GM18499 (cell line): ENCODE measurements at regions not wholly inside any gene's neighbourhood (a gene's known extent, or its start where the extent isn't known, plus 50 kb on each side); places are given as distances from the start of the nearest gene placed in this dataset.

ENCODE experiments used
- ATAC-seq: cut with Tn5 transposase; IDR thresholded peaks from one replicate; pipeline ENCODE4 v1.9.1; 2021; ENCODE audit warnings: moderate number of reproducible peaks; ENCODE audit not compliant: insufficient read depth, unreplicated experiment

DNA sequence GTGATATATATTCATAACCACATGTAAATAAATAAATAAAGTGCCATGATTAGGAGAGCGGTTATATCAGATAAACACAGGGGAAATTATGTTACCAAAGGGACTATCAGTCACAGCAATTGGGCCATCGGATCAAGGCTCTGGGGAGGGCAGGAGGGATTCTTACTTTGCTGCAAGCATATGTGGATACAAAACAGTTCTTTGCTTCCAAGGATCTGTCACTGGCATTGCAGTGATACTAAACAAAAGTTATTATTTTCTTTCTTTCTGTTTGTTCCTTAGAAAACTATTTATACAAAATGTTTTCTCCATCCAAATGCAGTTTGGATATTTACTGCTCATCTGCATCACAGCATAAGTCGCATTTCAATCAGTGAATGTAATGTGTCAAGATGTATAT, 188.4 kb upstream of the MGMT start:
- no peak for ATAC-seq

DNA sequence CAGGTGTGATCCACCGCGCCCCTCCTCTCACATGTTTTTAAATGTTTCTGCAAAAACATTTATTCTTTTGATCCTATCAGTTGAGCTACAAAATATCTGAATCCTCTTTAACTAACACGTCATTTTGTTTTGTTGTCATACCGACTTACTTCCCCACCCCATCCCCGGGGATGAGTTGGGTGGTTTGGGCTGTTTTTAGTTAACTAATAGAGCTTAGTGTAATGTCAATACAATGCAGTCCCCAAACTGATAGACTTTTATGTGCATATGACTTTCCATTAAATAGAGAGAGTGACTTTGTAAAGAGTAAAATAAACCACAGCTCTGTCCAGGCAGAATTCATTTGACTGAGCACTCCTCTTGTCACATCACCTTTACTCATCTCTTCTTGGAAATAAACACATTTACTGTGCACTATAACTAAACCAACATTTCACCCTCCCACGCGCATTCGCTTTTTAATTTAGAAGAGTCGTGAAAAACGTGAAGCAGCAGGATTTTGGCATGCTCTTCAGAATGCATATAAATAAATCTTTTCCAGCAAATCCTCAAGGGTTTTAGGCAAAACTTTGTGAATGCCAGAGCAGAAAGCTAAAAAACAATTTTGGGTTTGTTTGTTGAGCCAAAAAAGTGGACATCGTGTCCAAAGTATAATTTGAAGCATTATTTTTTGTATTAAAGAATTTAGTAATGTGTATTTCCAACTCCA, 187.4 kb upstream of the MGMT start:
- no peak for ATAC-seq

DNA sequence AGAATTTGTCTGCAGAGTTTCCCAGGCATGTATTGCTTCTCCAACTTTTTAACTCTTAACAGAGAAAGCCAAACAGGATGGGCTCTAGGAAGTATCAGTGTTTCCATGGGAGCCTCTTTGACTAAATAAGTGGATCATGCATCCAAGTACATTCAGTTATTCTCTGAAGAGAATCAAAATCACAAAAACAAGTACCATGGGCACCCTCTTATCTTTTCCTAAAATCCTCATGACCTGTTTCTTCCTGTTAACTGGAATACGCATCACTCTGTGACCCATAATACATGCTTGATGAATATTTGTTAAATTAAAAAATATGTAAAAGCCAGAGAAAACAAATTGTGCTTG, 186.9 kb upstream of the MGMT start:
- no peak for ATAC-seq

DNA sequence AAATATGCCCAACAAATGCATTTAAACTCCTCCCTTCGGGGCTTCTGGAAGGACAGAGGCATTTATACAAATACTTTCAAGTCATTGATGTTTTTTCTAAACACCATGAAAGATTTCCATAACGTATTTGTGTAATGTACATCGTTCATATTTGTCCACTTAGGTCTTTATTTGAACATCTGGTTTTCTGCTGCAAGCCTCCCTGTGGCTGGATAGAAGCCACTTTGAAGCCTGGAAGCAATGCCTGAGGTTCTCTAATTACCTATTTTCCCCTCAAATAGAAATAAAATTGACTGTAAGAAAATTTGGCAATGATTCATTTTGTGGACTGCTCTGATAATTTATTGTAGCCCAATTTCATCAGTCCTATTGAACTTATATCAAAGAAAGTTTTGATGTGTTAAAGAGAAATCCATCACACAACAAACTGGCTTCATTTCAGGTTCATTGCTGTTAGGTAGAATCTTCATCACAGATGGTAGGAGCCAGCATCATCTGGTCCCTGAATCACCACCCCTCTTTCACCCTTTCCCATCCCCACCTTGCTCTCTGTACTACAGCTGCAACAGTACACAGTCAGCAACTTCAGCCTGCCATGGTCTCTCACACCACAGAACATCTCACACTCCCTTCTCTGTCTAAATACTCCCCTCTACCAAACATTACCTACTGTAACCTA, 186.0 kb upstream of the MGMT start:
- no peak for ATAC-seq

DNA sequence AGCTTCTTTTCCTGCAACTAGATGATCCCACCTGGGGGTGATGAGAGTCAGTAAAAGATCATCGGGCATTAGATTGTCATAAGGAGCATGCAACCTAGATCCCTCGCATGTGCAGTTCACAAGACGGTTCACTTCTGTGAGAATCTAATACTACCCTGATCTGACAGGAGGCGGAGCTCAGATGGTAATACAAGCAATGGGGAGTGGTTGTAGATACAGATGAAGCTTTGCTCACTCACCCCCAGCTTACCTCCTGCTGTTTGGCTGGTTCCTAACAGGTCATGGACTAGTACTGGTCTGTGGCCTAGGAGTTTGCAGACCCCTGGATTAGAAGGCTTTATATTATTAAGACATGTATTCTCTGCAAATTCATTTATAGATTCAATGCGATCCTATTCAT, 181.6 kb upstream of the MGMT start:
- no peak for ATAC-seq

DNA sequence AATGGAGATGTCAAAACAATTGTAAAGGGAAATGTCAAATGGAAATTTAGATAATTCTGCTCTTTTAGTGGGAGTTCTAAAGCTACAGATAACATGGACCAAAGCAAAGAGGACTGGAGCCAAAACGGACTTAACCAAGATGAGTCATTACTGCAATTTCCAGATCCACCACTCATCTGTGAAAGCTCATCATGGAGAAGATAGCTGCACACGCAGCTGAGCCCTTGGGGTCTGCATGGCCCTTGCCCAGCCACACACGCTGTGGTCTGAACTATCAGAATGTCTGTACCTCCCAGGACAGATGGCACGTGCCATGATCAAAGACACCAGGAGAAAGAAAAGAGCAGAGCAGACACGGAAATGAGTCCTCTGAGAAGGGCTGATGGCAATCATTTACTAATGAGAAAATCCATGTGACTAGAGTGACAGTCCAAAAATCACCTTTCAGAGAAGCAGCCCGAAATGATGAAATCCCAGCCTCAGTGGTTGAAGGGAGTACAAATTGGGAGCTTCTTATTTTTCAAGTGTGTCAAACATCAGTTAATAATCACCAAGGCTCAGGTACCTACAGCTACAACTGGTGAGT, 177.9 kb upstream of the MGMT start:
- ATAC-seq = no peak

DNA sequence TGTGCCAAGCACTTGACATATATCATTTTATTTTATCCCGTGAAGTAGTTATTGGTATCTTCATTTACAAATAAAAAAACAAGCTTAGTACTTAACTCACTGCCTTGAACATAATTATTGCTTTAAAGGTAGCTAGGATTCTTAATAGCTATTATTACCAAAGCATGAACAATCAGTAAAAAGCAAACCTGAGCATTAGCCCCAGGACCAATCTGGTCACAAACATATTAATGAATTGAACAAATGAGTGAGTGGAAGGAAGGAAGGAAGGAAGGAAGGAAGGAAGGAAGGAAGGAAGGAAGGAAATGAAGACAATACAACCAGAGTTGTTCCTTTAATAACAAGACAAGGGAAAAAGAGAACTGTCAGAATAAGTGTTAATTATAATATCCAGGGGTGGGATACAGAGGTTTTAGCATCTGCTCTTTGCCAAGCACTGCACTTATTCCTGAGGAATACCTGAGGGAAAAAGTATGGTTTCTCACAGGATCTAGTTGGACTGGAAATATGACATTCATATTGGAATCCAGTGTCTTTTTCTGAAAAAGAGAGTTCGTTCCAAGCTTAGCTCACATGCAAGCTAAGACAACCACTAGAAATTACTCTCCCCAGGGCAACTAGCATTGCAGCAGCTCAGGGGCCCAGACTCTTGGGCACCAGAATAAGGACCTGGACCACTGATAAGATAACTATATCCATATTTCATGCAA, 172.9 kb upstream of the MGMT start:
- no peak for ATAC-seq

DNA sequence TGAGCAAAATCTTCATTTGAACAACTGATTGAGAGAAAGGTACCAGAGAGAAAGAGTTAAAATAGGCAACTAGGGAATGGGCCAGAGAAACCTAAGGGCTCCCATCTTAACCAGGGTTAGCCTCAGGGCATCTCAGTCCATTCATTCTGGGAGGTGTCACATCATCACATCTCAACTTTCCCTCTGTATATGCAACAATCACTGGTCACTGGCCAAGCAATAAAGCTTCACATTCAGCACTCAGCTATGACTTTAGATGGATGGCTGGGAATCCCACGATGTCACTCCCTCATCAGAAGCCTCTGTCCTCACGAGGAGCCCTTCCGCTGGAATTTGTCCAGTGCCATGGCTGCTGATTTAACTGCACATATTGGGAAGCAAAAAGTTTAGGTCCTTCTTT, 172.1 kb upstream of the MGMT start:
- no peak for ATAC-seq

DNA sequence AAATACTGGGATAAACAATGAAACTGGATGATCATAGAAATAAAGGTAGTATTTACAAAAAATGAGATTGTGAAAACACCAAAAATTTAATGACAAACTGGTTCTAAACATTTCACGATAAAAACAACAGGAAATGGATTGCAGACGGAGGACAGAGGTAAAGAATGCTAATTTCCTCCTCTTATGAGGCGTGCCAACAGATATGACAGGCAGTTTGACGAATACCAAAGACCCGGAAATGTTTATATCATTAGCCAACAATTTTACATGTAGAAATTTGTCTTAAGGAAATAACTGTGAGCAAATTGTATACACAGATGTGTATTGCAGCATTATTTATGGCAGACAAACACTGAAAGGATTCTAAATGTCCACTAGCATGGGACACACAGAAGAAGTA, 162.0 kb upstream of the MGMT start:
- ATAC-seq = no peak

DNA sequence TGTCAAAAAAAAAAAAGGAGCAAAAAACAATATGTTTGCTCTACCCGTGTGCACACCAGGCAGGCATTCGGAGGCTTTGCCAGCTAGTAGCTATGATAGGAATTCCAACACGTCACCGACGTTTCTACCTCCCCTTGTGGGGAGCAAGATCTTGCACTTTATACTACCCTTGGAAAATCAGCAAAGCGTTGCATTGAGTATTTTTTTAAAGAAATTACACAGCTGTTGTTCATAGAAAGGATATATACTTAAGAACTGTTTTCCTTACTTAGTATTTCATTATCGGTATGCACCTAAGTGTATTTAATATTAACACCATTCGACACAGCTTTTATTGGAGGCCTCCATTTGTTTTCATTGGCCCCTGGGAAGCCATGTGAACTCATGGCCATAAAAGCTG, 159.9 kb upstream of the MGMT start:
- no peak for ATAC-seq

DNA sequence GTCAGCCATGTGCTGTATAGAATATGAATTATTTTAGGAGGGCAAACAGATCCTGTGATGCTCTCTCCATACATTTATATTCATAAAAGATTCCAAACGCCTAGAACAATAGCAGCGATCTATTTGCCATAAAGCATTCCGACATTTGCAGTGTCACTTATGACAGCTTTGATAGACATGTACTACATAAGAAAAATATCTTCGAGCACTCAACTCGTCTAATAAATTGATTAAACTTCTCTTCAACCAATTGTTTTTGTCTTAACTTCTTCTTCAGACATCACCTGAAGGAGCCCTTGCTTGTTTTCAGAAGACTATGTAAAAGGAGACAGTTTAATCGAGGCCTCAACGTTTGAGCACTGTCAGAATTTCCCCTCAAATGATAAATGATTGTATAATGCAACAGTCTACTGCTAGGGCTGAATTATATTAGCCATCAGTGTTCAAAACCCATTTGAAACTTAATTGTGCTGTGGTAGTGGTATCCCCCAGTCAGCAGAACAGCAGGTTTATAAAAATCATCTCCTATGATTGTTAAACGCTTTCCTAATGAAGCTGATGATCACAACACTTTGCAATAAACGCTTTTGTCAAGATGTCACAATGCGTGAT, 158.0 kb upstream of the MGMT start:
- ATAC-seq = no peak

DNA sequence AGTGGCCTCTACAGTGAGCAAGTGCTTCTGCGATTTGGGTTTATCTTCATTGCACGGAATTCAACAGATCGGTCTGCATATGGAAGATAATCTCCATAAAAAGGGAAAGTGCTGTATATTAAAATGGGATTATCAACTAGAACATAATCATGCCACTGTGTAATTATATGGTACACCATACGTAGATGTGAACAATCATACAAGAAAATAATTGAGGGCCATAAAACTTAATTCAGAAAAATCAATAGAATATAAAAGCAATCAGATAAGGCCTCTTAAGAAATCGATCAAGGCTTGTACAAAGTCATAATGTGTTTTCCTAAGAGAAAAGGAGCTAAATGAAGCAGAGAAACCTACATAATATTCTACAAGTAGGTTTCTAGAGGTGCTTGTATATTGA, 157.5 kb upstream of the MGMT start:
- no peak for ATAC-seq

DNA sequence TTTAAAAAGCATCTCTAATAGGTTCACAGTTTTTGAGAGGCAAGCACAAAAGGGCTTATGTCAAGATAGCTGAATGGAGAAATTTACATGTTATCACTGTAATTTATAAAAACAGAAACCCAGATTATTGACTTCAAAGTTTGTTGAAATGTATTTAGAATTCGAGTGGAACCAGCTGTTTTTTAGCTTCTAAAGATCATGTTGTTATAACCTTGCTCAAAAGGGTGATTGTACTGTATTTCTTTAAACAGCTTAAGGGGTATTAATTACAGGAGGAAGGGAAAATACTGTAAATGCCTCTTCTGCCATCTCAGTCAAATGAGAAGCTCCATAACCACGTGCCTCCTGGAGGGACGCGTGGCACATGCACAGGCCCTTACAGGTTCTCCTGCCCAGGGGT, 156.2 kb upstream of the MGMT start:
- no peak for ATAC-seq

DNA sequence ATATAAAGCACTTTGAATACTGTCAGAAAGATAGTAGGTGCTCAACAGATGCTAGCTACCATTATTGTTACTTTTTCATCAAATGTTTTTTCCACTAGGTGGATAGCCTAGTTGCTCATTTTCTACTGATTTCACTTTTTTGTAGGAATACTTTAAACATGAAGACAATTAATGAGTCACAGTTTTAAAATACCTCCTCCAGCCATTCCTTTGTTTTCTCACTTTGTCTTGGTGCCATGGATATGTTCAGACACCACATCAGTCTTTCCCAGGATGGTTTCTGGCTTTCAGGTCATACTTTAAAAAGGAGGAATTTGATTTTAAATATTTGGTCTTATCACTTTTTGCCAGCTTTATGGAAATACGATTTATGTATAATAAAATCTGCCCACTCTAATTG, 147.1 kb upstream of the MGMT start:
- ATAC-seq = no peak

DNA sequence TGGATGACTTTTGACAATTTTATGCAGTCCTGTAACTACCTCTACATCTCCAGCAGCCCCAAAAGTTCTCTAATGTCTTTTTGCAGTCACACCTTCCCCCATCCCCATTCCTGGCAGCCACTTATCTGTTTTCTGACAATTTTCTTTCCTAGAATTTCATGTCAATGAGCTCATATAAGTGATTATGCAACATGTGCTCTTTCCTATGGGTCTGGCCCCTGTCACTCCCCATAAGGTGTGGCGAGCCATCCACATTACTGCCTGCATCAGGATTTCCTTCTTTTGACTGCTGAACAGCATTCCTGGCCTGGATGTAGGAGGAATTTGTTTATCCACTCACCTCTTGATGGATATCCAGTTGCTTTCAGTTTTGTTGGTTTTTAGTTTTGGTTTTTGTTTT, 146.7 kb upstream of the MGMT start:
- ATAC-seq = no peak

DNA sequence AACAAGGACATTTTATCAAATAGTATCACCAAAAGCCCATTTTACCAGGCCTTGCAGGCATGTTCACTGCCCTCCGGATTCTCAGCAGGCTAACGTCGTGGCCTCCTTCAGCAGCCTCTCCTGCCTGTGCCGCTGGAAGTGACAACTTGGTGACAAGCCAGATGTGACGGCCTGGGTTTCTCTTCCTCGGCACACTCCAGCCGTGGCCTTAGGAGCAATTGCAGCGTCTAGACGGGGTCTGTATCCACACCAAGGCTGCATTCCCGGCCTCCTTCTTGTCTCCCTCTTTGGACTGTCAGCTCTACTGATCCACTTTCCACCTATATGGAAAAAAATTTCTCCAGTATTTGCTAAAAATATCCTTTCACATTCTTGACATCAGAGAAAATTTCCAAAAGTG, 145.3 kb upstream of the MGMT start:
- no peak for ATAC-seq

DNA sequence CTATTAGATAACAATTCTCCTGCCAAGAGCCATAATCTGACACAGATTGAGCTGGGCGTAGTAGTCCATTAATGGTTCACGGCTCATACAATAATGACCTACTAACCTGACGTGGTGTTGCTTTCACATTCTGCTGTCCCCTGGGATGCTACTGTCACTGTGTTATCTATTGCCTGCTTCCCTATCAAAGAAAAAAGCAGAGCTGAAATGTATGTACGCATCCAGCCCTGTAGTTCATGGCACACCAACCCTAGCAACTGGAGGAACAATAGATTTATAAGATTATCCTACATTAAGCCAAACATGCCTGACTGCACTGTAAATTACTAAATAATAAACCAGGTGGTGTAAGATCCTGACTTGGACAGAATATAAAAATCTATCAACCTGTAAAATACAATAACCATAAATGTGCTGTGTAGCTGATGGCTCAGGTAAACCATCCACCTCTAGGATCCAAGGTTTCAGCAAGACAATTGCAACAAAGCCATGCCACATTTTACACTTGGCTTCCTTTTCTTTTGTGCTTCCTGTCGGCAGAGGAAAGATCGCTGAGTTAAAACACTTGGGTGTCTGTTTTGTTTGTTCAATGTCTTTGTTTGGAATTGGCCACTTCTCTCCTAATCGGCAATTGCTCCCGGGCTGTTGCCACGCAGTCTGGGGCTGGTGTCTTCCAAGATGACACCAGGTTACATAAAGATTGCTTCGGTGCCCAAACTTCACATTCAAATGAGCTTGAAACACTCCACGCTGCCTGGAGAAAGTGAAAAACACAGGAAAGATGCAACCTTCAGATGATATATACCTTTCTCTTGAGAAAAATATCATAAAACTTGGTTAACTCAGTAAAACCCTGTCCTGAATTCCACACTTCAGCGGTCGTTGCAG, 143.9 kb upstream of the MGMT start:
- no peak for ATAC-seq

DNA sequence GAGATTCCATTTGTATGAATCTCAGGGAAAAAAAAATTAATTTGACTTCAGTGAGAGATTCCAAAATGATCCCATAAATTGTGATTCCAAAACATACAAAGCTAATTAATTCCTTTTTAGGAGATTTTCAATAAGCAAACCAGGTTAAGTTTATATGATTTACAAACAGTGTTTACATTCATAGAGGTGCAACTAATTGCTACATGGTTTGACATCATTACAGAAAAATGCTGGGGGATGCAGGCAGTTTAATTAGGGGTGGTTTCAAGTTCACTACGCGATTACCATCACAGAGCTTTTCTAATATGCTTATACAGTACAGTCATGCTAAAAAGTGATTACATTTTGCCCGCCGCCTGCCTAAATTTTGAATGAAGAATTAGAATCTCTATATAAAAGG, 143.2 kb upstream of the MGMT start:
- ATAC-seq = no peak

DNA sequence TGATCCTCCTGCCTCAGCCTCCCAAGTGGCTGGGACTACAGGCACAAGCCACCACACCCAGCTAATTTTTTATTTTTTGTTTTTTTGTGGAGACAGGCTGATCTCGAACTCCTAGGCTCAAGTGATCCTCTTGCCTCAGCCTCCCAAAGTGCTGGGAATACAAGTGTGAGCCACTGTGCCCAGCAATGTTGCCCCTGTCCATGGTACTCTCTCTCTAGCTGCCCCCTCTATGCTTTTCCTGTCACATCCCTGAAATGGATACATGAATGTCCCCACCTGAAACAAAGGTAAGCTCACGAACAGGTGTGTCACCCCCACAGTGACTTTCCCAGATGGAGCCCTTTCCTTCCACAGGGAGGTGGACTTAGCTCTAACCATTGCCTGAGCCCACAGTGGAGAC, 141.1 kb upstream of the MGMT start:
- ATAC-seq = no peak

DNA sequence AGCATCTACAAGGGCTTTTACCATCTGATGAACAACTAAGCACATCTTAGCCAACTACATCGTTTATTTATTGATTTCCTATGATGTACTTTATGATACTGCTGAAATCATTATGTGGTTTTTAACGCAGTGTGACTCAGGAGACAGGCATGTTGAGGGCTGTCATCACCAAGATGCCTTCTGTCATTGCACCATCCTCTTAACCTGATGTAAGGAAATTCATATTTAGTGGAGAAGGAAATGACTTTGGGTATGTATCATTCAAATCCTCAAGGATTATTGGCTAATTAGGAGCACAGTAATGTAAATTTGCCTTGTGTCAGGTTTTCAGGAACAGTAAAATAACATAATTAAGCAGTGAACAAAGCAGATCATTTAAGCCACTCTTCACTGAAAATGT, 138.5 kb upstream of the MGMT start:
- no peak for ATAC-seq
